Transverse colon (tissue), 4 donors: ENCODE measurements at regions not wholly inside any gene's neighbourhood (a gene's known extent, or its start where the extent isn't known, plus 50 kb on each side); places are given as distances from the start of the nearest gene placed in this dataset.

ENCODE experiments used
- DNase-seq: peaks from one replicate; pipeline ENCODE4 v3.0.0-alpha.2; 2019
- H3K27ac ChIP-seq, 4 donors: fragments of 200-600 bp; sonication (generic); 2 replicates each; pipeline ENCODE4 v1.5.1; 2016 to 2018; ENCODE audit warnings: inconsistent platforms in 4 of 4
- H3K27me3 ChIP-seq: fragments of 200-600 bp; sonication (generic); 2 replicates; pipeline ENCODE4 v1.5.1; 2017; ENCODE audit warnings: inconsistent platforms
- H3K36me3 ChIP-seq, 4 donors: fragments of 200-600 bp; sonication (generic); 2 replicates each; pipeline ENCODE4 v1.5.1; 2017 to 2019; ENCODE audit warnings: inconsistent platforms in 4 of 4
- H3K4me1 ChIP-seq, 4 donors: fragments of 200-600 bp; sonication (generic); 2 replicates each; pipeline ENCODE4 v1.5.1; 2017 to 2020; ENCODE audit warnings: inconsistent platforms in 4 of 4
- H3K4me3 ChIP-seq, 4 donors: fragments of 200-600 bp; sonication (generic); 1 replicate in 1 of 4; 2 replicates in 3 of 4; pipeline versions ENCODE4 v1.5.1 to v1.6.1; 2017 to 2019; ENCODE audit warnings: inconsistent platforms in 4 of 4
- H3K9me3 ChIP-seq, 2 donors: fragments of 200-600 bp; sonication (generic); 2 replicates each; pipeline ENCODE4 v1.5.1; 2017 to 2019; ENCODE audit warnings: inconsistent platforms in 2 of 2
- CTCF ChIP-seq, 5 experiments: fragments of 200-600 bp in 3 of 5; fragments of 450-650 bp in 2 of 5; sonication (generic) in 3 of 5; IDR thresholded peaks; 1 replicate in 2 of 5; 2 replicates in 3 of 5; pipeline ENCODE4 v1.5.1; 2016 to 2017; ENCODE audit warnings: antibody characterized with exemption in 5 of 5, inconsistent platforms in 3 of 5, mild to moderate bottlenecking in 2 of 5, moderate library complexity in 1 of 5
- EP300 ChIP-seq: sonication (generic); formaldehyde crosslinking; IDR thresholded peaks from one replicate; pipeline ENCODE4 v1.6.1; 2017; ENCODE audit warnings: antibody characterized with exemption, low read depth
- POLR2A ChIP-seq: fragments of 450-650 bp; IDR thresholded peaks from one replicate; pipeline ENCODE4 v1.6.1; 2016; ENCODE audit warnings: antibody characterized with exemption, mild to moderate bottlenecking, moderate library complexity
- POLR2AphosphoS5 ChIP-seq, 3 donors: sonication (generic); formaldehyde crosslinking; IDR thresholded peaks; one replicate each; pipeline ENCODE4 v1.6.1; 2016; ENCODE audit warnings: antibody characterized with exemption in 3 of 3
- WGBS, 2 donors: methylation state at CpG; one replicate each; pipeline ENCODE4 v1.1.5; 2018; ENCODE audit warnings: low coverage in 1 of 2; 5-methylcytosine and 5-hydroxymethylcytosine counted together
- in situ Hi-C, 4 donors: fragments of 200-750 bp; cut with MboI; loops; one replicate each; pipeline versions ENCODE4 v1.15.0 to v1.15.1; 2017; ENCODE audit warnings: low sequenced_read_pairs in 3 of 4, low pct_ligation_motif_present in 1 of 4, low pct_unique_long_range_greater_than_20kb in 1 of 4
- intact Hi-C: fragments of 100-400 bp; cut with DNase I; formaldehyde crosslinking; loops from one replicate; pipeline ENCODE4 v1.15.1; 2023; ENCODE audit warnings: low total_unique reads

DNA sequence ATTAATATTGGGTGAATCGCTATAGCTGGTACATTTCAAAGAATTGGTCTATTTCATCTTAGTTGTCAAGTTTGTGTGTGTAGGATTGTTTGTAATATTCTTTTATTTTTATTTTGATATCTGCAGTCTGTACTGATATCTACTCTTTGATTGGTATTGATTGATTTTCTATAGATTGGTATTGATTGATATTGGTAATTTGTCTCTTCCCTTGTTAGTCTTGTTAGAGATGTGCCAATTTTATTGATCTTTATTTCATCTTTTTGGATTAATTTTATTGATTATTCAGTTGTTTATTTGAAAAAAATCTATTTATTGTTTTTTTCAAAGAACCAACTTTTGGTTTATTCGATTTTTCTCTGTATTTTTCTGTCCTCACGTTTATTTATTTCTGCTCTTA, 61.4 kb downstream of the TM2D3 start:
- Histone ChIP-seq H3K36me3 (no peaks in the 10 kb centered on the region), H3K9me3 (no peaks in the 10 kb centered on the region), H3K27ac (no peak overlapping the region), H3K27me3 (no peaks in the 10 kb centered on the region), H3K4me3 (no peak overlapping the region), H3K4me1 (no peaks in the 10 kb centered on the region)
- 69 to 73% methylated on average over 3 of the region's 3 CpGs for WGBS, 2 donors
- intact Hi-C loops (no loop called here), in situ Hi-C loops (no loop called here)
- no peak for DNase-seq
- TF ChIP-seq POLR2A = no peak
- no peak for TF ChIP-seq POLR2AphosphoS5 (IDR thresholded peaks at IDR 0.05)
- no peak for TF ChIP-seq EP300
- TF ChIP-seq CTCF (IDR thresholded peaks at IDR 0.05) = no peak

- no peak for TF ChIP-seq POLR2A
- no peak for TF ChIP-seq CTCF (IDR thresholded peaks at IDR 0.05)
- no peak for TF ChIP-seq POLR2AphosphoS5 (IDR thresholded peaks at IDR 0.05)
- TF ChIP-seq EP300 = no peak
- no peaks in the 10 kb centered on the region for H3K36me3 ChIP-seq
Measured at GRCh38 chr15:101583284-101583683, 68.9 kb downstream of the TM2D3 start.

DNA sequence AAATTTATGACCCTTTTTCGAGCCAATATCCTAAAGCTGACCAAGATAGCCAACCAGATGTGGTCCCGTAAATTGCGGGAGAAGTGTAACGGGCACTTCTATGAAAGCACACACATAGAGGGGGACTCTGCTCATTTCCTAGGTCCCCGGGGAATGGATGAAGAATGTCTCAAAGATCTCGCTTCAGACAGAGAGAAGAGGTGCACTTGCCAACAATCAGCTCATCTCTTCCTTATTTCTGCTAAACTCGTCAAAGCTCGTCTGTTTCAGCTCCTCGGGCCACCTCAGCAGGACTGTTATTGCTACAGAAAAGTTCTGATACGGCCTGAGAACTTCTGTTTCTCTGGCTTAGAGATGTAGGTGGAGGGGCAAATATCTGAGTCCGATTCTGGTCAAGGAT, 71.8 kb downstream of the TM2D3 start:
- WGBS, 2 donors = 81 to 85% methylated on average over 11 of the region's 11 CpGs
- intact Hi-C loops (no loop called here), in situ Hi-C loops (no loop called here)
- Histone ChIP-seq H3K27ac (no peak overlapping the region), H3K36me3 (no peaks in the 10 kb centered on the region), H3K4me3 (no peak overlapping the region), H3K4me1 (no peaks in the 10 kb centered on the region), H3K27me3 (no peaks in the 10 kb centered on the region), H3K9me3 (no peaks in the 10 kb centered on the region)
- TF ChIP-seq POLR2AphosphoS5 (IDR thresholded peaks at IDR 0.05) (no peak), EP300 (no peak), CTCF (IDR thresholded peaks at IDR 0.05) (no peak), POLR2A (no peak)
- DNase-seq = no peak

More at GRCh38 chr15:101583284-101583683, 68.9 kb downstream of the TM2D3 start:
- Histone ChIP-seq H3K4me1 (no peaks in the 10 kb centered on the region), H3K27ac (no peak overlapping the region), H3K27me3 (no peaks in the 10 kb centered on the region), H3K9me3 (no peaks in the 10 kb centered on the region), H3K4me3 (no peak overlapping the region)
- no peak for DNase-seq
- intact Hi-C loops (no loop called here), in situ Hi-C loops (no loop called here)

DNA sequence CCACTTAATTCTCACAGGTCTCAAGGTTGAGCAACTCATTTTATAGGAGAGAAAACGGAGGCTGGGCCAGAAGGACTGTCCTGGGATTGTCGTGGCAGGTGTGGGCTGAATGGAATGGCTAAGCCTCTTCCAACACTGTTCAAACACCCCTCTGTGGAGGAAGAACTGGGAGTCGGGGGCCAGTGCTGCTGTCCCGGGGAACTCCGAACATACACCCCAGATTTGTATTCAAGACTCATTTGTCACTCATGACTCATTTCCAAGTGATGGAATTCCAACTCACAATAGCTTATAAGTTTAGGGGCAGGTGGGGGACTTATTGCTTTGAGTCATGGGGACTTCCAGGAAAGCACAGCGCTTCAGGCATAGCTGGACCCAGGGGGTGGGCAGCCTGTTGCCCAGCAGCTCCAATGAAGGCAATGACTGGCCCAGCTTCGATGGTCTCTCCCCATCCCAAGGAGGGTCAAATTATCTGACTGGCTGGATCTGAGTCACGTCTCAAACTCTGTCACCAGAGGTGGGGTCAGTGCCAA, 72.5 kb downstream of the TM2D3 start:
- H3K27ac ChIP-seq = no peak overlapping the region
- no peaks in the 10 kb centered on the region for H3K27me3 ChIP-seq
- in situ Hi-C loops (no loop called here), intact Hi-C loops (no loop called here)
- no peaks in the 10 kb centered on the region for H3K36me3 ChIP-seq
- DNase-seq = no peak
- H3K4me3 ChIP-seq = no peak overlapping the region
- TF ChIP-seq POLR2AphosphoS5 (IDR thresholded peaks at IDR 0.05) (no peak), CTCF (IDR thresholded peaks at IDR 0.05) (no peak)
- H3K9me3 ChIP-seq = no peaks in the 10 kb centered on the region
- WGBS, 2 donors = 58 to 72% methylated on average over 5 to 8 of the region's 8 CpGs
- H3K4me1 ChIP-seq = no peaks in the 10 kb centered on the region
